ENCODE measurements at regions not wholly inside any gene's neighbourhood (a gene's known extent, or its start where the extent isn't known, plus 50 kb on each side); places are given as distances from the start of the nearest gene placed in this dataset.

DNA sequence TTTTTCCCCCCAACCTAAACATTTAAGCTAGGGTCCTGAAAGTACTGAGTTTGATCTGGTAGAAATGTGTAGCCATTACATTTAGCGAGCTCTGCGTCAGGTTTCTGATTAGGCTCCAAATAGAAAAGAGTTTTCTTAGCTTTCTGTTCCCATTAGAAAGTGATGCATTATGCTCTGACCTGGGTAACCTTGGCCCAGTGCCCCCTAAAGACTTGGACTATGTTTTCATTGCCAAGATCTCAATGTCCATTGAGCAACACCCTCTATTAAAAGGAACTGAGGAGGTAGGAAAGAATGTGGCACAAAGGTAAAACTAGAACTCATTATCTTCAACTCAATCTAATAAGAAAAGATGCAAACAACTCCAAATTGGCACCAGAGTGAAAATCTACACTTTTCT, 358.9 kb upstream of the PCSK5 start:
- TF ChIP-seq SP1 (IDR thresholded peaks at IDR 0.05): no peak
- TF ChIP-seq, protein P1, sequence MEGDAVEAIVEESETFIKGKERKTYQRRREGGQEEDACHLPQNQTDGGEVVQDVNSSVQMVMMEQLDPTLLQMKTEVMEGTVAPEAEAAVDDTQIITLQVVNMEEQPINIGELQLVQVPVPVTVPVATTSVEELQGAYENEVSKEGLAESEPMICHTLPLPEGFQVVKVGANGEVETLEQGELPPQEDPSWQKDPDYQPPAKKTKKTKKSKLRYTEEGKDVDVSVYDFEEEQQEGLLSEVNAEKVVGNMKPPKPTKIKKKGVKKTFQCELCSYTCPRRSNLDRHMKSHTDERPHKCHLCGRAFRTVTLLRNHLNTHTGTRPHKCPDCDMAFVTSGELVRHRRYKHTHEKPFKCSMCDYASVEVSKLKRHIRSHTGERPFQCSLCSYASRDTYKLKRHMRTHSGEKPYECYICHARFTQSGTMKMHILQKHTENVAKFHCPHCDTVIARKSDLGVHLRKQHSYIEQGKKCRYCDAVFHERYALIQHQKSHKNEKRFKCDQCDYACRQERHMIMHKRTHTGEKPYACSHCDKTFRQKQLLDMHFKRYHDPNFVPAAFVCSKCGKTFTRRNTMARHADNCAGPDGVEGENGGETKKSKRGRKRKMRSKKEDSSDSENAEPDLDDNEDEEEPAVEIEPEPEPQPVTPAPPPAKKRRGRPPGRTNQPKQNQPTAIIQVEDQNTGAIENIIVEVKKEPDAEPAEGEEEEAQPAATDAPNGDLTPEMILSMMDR (IDR thresholded peaks at IDR 0.05; ENCODE audit: low read depth, low read length, missing input control): no peak

Measured in liver (tissue), 3 donors.